DMS79 treated with DMSO at 0.1 percent for 48 hours (cell line): ENCODE measurements at regions not wholly inside any gene's neighbourhood (a gene's known extent, or its start where the extent isn't known, plus 50 kb on each side); places are given as distances from the start of the nearest gene placed in this dataset.

Source experiments
- DNase-seq: peaks from one replicate; lab custom pipeline; 2025; lab: John Stamatoyannopoulos, UW

GRCh38 chr10:126783806-126784557, 113.5 kb upstream of the C10orf90 start:
- DNase-seq, result no peak

- no peak for DNase-seq
These were observed 116.7 kb upstream of the C10orf90 start for GRCh38 chr10:126787201-126787600.

- DNase-seq, result no peak
These were observed 109.9 kb upstream of the DOCK1 start for GRCh38 chr10:126795318-126795717.

GRCh38 chr10:126798649-126799048, 106.6 kb upstream of the DOCK1 start:
- DNase-seq, result peak; percentile 65

GRCh38 chr10:126803394-126803793, 101.8 kb upstream of the DOCK1 start:
- no peak for DNase-seq

GRCh38 chr10:126804396-126804795, 100.8 kb upstream of the DOCK1 start:
- DNase-seq, result no peak

GRCh38 chr10:126806498-126806897, 98.7 kb upstream of the DOCK1 start:
- DNase-seq, result no peak

GRCh38 chr10:126806991-126807702, 98.1 kb upstream of the DOCK1 start:
- no peak for DNase-seq

- no peak for DNase-seq
These were observed 97.1 kb upstream of the DOCK1 start for GRCh38 chr10:126808103-126808502.

GRCh38 chr10:126813432-126813831, 91.8 kb upstream of the DOCK1 start:
- DNase-seq, result no peak

- DNase-seq, result no peak
These were observed 71.7 kb upstream of the DOCK1 start for GRCh38 chr10:126833542-126833941.

GRCh38 chr10:126836009-126836408, 69.2 kb upstream of the DOCK1 start:
- no peak for DNase-seq

GRCh38 chr10:126838316-126838715, 66.9 kb upstream of the DOCK1 start:
- no peak for DNase-seq

- DNase-seq, result peak; percentile 68
These were observed 66.0 kb upstream of the DOCK1 start for GRCh38 chr10:126839094-126839761.

GRCh38 chr10:126840576-126841135, 64.6 kb upstream of the DOCK1 start:
- DNase-seq, result no peak

GRCh38 chr10:126841341-126841895, 63.8 kb upstream of the DOCK1 start:
- DNase-seq, result no peak

- no peak for DNase-seq
These were observed 62.9 kb upstream of the DOCK1 start for GRCh38 chr10:126842356-126842755.

GRCh38 chr10:126842836-126843235, 62.4 kb upstream of the DOCK1 start:
- DNase-seq, result no peak

- no peak for DNase-seq
These were observed 61.8 kb upstream of the DOCK1 start for GRCh38 chr10:126843299-126843934.

- no peak for DNase-seq
These were observed 60.8 kb upstream of the DOCK1 start for GRCh38 chr10:126844406-126844805.

GRCh38 chr10:126846469-126846868, 58.8 kb upstream of the DOCK1 start:
- DNase-seq, result no peak

- DNase-seq, result no peak
These were observed 58.3 kb upstream of the DOCK1 start for GRCh38 chr10:126846959-126847358.
